ENCODE measurements at regions not wholly inside any gene's neighbourhood (a gene's known extent, or its start where the extent isn't known, plus 50 kb on each side); places are given as distances from the start of the nearest gene placed in this dataset.

DNA sequence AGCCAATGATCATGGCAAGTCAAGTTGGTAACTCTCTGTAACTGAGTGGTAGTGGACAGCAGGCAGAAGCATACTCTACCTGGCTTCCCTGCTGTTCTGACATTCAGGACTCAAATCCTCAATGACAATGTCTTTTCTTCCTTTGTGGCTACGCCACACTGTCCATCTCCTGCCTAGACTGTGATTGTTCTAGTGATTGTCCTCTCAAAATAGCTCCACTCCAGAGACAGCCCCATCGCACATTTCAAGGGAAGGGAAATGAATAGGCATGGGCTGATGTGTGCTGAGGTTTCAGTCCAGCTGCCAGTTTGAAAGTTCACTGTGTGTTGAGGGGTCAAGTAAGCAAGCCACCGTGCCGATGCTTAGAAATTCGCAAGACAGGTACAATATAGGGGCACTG is 227.0 kb upstream of the WWC1 start:
- DNase-seq (ENCODE audit: low read depth): no peak

DNA sequence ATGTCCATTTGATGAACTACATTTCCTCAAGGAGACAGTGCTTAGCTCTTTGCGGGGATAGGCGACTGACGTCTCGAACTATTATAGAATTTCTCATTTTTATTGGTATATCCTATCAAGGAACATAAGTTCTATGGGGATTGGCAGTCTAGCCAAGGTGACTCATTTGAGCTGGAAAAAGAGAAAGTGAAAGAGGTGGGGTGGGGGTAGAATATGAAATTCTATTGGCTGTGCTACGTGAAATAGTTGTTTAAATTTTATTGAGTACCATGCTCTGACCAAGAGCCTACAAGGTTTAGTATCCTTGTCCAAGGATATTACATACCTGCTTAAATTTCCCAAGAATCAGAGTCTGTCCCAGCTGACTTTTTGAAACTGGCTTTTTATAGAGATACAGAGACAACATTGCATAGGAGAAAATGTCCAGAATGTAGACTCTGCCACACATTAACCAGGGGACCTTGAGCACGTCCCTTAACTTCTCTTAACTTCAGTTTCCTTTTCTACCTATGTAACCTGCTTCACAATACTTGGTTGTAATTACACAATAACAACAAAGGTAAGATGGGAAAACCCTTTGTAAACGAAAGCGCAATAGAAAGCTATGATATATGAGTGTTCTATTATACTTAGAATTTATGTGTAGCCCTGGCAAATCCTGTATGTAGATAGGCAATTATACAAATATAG is 226.4 kb upstream of the WWC1 start:
- DNase-seq (ENCODE audit: low read depth): no peak

DNA sequence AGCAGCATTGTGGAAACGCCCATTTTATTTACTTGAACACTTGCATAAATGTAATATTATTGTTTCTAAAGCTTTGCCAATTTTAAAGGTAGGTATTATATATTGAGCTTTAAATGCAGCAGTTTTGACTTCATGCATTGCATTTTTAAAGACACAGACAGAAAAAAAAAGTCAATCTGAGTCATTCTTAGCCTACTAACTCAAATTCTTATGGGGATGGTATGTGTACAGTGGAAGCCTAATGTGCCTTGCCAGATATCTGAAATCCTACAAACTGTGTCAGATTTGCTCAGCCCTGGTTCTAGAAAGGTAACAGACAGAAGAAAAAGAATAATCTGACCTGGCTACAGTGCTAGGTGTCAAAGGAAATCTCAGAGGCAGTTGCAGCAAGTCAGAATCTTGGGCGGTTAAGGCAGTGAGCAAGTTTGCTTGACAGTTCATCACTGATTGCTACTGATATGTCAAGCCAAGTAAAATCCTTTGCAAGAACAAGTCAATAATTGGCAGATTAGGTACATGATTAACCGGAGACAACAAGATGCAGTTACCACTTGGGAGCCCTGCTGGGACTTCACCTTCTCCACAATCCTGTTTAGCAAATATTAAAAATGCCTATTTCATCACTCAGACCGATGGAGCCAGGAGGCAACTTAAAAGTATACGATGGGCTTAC is 224.8 kb upstream of the WWC1 start:
- no peak for DNase-seq (ENCODE audit: low read depth)

DNA sequence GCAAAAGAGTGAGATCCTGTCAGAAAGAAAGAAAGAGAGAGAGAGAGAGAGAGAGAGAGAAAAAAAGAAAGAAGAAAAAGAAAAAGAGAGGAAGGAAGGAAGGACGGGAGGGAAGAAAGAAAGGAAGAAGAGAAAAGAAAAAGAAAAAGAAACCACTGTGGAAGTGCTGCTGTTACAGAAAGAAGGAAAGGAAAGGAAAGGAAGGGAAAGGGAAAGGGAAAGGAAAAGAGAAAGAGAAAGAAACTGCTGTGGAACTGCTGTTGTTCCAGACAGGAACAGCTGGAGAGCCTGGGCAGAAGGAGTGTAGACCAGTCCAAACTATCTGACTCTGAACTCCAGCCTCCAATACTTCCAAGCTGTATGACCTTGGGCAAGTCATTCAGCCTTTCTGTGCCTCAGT is 220.7 kb upstream of the WWC1 start:
- no peak for DNase-seq (ENCODE audit: low read depth)

DNA sequence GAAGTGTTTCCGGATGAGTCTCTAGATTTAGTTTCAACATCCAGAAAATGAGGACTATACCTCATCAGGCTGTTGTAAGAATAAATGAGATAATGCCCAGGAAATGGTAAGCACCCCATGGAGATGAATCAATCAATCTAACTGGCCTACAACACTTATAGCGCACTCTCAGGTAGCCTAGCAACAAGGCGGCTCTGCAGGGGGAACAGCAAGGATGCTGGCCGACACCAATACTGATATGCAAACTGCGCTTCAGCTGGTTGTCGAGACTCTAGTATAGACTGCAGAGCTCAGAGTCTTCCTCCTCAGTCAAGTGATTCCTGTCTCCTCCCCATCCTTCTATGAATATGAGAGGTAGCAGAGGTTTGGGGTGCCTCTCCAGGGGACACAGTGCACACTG is 218.8 kb upstream of the WWC1 start:
- DNase-seq (ENCODE audit: low read depth): no peak

DNA sequence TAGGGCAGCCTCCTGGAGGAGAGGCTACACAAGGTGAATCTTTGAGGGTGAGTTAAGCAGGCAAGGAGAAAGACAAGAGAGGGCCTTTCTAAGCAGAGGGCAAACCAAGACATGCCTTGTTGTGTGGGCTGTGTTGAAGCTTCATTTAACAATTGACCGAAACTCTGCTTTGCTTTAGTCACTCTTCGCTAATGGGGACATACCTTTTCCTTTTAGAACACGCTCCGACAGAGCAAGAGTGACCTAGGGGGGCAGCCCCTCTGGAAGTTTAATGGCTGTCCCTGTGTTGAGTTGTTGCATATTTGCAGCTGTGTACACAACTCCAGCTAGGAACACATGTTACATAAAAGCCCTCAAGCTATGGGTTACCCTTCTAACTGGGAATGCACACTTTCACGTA is 218.1 kb upstream of the WWC1 start:
- DNase-seq (ENCODE audit: low read depth): no peak

DNA sequence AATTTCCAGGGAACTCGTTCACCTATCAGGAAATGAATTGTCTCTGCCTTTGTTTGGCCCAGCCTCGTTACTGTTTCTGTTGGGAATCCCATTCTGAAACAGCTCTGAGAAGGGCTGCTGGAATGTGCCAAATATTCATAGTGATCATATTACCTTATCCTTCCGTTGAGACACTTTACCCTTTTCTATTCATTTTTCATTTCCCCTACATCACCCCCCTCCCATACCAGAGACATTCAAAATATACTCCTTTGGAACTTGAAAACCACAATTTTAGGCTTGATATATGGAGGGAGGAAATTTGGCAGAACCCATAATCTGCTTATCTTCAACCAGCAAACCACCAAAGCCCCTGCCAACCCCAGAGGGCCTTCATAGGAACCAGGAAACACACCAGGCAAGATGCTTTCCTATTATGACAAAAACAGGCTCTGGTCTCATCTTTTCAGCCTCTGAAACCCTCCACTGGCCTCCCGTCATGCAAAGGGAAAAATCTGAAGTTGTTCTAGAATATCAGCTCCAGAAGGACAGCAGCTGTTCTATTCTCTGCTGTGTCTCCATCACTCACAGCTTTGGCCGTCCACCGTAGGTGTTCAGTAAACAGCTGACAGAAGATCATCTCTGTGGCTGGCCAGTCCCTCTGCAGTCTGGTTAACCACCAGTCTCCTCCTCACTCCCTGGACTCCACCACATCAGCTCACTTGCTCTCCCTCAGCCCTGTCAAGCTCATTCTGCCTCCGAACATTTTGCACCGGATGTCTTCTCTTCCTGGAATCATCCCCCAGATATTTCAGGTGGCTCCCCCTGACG is 217.2 kb upstream of the WWC1 start:
- no peak for DNase-seq (ENCODE audit: low read depth)

DNA sequence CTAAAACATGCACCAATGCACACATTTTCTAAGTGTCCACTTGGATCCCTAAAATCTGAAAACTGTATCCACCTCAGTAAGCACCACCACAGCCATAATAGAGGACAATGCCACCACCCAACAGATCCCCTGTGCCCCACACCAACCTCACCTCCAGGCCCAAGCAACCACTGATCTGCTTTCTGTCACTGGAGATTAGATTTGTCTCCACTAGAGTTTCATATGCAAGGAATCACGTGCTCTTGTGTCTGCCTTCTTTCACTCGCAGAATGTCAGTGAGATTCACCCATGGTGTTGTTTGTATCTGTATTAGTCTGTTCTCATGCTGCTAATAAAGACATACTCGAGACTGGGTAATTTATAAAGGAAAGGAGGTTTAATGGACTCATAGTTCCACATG is 216.1 kb upstream of the WWC1 start:
- DNase-seq (ENCODE audit: low read depth): no peak

DNA sequence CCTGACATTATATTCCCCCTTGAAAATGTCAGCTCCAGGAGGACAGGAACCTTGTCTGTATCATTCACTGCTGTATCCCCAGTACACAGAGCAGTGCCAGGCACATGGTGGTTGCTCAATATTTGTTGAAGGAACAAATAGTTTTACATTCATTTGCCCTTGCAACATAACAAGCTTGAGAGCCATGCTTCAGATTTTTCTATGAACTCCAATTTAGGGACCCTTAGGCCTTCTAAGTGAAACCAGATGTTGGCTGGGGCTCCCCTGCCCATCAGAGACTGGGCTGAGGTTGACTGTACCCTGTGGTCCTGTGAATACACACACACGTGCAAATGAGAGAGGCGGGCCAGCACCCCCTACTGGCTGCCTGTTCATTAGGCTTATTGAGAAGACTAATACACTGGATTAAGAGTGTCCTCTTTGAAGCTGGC is 214.9 kb upstream of the WWC1 start:
- DNase-seq (ENCODE audit: low read depth): peak; percentile 59

DNA sequence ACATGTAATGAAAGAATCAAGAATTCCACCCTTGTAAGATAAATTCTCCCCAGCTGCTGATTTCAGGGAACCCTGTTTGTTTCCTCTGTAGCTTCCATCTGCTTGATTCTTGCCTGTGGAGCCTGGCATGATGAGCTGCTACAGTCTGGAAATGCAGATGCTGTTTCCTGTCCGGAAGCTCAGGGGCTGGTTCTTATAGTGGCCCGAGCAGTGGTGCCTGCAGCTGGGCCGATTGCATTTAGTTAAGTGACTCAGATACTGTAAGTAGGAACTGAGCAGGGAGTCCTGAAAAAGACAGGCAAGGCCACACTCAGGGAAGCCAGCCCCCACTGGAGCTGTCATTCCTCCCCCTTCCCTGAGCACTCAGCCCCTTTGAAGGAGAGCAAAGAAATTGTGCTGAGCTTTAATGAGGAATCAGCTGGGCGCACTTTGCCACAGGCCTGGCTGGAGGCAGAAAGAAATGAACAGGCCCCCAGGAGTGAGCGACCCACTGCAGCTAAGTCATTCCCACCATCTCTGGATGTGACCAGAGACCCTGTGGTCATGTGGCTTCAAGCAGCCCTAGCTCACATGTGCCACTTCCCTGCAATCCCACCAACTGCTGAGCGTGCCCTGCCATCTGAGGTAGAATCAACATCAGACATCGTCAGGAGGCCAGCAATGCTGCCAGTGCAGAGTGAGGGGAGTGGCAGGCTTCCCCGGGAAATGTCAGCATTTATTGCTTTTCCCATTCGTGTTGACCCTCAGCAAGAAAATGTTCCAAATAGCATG is 206.0 kb upstream of the WWC1 start:
- no peak for DNase-seq (ENCODE audit: low read depth)

DNA sequence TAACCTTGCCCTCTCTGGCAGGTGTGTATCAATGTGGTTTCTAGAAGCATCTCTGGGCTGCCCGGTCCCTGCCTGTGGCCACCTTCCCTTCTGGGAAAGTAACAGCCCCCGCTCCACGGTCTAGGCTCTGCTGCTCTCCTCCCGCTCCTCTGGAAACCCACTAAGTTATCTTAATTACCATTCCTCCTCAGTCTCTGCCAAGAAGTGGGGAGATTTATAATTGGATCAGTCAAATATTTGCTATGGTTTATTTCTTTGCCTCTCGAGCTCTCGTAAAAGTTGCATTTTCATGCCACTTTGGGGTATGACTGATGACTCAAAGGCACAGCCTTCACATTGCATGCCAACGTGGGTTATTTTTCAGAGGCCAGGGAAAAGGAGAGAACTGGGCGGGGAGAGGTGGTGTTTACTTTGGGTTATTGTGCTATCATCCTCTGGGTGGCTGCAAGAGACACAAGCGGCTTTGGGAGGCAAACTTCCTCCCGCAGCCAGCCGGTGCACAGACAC is 205.3 kb upstream of the WWC1 start:
- peak; percentile 72 for DNase-seq (ENCODE audit: low read depth)

DNA sequence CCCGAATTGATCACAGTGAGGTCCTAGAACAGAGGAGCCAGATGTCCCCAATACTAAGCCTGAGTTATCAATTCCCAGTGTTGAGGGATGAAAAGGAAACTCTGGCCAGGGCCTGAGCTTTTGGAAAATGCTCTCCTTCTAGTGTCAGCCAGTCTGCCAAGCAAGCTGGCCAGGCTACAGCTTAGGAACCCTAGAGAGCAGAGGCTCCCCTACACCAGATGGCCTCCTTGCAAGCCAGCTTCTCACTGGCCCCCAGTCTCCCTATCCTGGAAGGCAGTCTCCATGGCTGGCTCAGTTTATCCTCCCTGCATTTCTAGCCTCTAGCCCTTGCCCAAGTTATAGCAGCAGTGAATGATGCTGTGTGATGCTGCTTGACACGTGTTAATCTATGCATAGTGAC is 204.7 kb upstream of the WWC1 start:
- no peak for DNase-seq (ENCODE audit: low read depth)

DNA sequence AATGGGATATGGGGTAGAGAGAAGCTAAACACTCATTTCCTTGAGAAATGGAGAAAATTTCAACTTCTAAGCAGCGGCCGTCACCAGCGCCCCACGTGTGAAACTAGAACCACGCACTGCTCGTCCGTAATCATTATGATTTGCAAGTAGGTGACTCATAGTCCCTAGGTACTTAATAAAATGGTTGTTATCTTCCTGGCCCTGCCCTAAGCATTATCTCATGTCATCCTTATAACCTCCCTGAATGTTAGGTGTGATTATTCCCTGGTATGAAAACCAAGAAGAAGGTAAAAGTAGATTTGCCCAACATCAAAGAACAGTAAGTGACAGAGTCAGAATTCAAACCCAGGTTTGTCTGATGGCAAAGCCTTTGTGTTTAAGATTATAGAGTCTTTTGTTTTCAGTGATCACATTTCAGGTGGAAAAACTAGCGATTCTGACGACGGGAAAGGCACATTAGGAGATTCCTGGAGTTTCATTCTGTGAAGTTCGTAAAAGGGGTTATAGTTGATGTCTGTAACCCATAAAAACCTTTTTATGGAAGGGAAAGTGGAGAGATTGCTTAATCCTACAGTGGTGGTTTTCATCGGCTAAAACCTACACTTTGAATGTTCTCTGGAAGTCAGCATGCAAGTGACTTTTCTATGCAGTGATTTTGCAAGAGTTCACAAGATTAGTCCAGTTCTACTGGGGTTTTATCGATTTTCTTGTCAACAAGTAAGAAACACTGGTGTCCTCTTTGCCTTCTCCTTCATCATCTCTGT is 202.9 kb upstream of the WWC1 start:
- no peak for DNase-seq (ENCODE audit: low read depth)

DNA sequence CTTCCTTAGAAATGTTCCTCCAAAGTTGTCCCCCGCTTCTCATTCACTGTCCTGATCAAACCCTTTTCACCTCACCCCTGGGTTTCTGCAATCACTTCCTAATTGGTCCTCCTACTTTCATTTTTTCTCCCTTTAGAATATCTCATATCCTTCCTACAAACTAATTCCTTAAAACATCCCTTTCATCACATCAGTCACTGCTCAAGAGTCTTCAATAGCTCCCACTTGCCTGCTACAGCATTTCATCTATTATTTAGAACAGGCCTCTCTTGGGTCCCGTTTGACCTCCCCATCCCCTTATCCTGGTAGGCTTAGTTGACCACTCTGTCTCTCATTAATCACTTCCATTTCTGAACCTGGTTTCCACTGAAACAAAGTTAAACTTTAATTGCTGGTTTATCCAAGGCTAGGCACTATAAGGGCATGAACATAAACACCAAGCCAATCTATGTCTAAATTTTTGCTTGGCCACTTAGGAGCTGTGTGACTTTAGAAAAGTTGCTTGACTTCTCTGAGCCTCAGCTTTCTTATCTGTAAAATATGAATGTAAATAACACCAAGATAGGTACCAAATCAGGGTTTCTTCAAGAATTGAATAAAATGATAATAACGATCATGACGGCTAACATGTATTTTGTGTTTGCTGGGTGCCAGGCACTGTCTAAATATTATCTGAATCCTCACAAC is 202.1 kb upstream of the WWC1 start:
- DNase-seq (ENCODE audit: low read depth): no peak

DNA sequence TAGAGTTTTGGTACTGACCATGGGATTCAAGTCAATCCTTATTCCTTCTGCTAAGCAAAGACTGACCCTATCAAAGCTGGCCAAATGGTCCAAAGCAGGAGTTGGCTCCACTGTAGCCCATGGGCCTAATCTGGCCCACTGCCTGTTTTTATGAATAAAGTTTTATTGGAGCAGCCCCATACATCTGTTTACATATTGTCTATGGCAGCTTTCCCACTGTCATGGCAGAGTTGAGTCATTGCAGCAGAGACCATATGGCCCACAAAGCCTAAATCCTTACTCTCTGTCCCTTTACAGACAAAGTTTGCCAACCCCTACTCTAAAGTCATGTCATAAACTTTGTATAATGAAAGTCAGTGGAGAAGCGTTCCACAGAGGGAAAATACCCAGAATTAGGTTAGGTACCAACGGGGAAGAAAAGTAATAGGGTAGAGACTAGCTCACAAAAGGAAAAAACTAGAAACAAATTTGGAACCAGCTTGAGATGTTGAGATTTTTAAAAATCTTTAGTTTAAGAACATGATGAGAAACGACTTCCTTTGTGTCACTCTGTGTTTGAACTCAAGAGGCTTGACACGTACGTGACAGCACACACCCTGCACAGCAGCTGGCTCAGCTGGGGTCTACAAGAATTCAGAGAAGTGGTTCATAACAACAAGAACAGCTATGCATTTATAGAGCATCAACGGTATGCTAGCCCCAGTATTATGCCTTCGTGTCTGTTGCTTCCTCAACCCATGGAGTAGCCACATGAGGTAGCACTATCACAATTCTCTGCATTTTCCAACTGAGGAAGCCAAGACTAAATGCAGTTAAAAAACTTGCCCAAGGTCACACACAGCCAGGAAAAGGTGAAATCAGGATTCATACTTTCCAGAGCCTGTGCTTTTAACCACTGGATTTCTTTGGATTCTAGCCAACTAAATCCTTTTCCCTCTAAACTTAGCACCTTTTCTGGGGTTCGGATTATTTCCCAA is 198.9 kb upstream of the WWC1 start:
- no peak for DNase-seq (ENCODE audit: low read depth)

DNA sequence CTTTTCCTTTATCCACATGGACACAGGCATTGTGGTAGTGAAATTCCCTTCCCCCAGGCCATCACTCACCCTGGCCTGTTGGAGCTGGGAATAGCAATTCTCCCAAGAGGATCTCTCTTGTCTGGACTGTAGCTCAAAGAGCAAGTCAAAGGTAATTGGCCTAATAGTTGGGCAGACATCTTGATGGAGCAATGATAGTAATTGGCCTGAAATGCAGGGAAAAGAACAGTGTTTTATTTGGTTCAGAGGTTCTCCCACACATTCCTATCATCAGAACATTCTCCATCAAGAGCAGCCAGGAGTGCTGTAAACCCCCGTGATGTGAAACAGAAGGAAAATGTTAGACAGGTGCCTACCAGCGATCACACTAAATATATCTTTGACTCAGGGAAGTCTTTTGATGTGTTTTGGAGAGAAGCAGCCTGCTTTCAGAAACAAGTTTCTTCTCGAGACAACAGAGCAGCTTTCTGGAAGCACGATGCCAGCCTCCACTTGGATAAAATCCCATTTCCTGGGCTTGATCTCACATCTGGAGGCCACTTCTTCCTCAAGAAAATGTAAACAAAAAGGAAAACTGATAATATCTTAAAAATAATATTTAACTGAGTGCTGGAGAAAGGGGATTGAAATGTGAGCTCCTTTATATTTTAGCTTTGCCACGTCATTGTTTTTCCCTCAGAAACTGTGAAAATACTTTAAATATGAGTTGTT is 198.1 kb upstream of the WWC1 start:
- no peak for DNase-seq (ENCODE audit: low read depth)

DNA sequence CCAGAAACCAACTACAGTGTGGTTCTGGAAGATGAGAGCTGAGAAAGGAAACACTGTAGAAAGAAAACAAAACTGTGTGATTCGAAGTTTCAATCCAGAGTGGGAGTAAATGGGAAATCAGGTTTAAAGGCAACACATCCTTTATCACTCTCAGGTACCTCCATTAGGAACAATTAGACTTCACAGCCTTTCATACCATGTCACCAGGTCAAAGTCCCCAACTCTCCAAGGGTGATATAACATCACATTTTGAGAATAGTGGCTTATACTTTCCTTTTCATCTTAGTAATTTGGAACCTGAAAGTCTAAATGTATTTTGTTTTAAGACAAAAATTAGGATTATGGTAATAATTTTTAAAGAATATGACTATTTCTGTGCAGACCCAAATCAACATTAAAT is 194.9 kb upstream of the WWC1 start:
- DNase-seq (ENCODE audit: low read depth): no peak

DNA sequence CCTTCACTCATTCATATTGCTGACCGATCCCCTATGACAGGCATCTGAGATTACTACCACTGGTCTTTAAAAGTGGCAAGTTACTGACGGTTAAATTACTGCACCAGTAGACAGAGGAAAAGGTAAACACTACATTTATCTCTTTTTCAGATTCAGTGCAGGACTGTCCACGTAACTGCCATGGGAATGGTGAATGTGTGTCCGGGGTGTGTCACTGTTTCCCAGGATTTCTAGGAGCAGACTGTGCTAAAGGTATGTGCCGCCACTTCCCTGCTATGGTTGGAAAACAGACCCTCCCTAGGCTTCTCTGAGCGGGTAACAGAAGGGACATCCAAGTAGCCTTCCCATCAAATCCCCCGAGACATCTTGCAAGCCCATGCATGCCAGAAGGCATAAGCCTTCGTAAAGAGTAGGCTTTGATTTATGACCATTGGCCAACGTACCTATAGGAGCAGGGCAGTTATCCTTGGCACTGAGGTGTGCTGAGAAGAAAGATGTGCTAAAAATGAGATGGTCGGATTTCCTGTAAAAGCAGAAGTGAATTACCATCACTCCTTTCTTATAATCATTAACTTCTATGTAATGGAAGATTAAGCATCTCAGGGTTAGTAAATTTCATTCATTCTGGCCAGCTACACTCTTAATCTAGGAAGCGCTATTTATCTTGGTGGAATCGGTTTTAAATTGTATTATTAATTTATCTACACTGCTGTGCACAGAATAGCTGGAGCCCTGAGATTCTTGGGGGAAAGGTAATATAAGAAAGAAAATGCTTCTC is 193.4 kb upstream of the WWC1 start:
- no peak for DNase-seq (ENCODE audit: low read depth)

Data from GM04504 (cell line).